HCT116 (cell line): ENCODE measurements at regions not wholly inside any gene's neighbourhood (a gene's known extent, or its start where the extent isn't known, plus 50 kb on each side); places are given as distances from the start of the nearest gene placed in this dataset.

ENCODE experiments used
- ATAC-seq: fragments of 200-7000 bp; cut with Tn5 transposase; 2 replicates; pipeline ENCODE4 v1.9.1; 2020; ENCODE audit warnings: mild to moderate bottlenecking, moderate library complexity
- BruUV-seq: library from RNA; stranded (reverse); fragments of 400-500 nt; replicated peaks from 2 replicates; lab custom pipeline; 2021; lab: Mats Ljungman, UMichigan
- CTCF ChIA-PET: fragments of 300-600 bp; sonication (Branson Sonifier 250); formaldehyde crosslinking; loops from one replicate; lab custom pipeline; 2021; ENCODE audit warnings: antibody characterized with exemption; lab: Charles Lee
- POLR2A ChIA-PET: fragments of 300-600, 350-600 bp; sonication (Branson Sonifier 250); formaldehyde crosslinking; loops from one replicate; lab custom pipeline; 2021; ENCODE audit warnings: antibody characterized with exemption; lab: Charles Lee
- RAD21 ChIA-PET, 2 experiments: fragments of 300-600 bp; sonication (Branson Sonifier 250); formaldehyde crosslinking; loops; one replicate each; lab custom pipeline; 2023; ENCODE audit warnings: low total read pairs in 2 of 2; ENCODE audit not compliant: uncharacterized antibody in 2 of 2, unreplicated experiment in 2 of 2, low non-redundant PET in 1 of 2; lab: Charles Lee
- DNase-seq: peaks from one replicate; pipeline ENCODE4 v3.0.0-alpha.2; 2010; ENCODE audit warnings: low read depth, low spot score
- H2AFZ ChIP-seq: fragments of 200-600 bp; shearing (Covaris generic), sonication (generic); 2 replicates; pipeline ENCODE4 v1.6.1; 2017; ENCODE audit warnings: low read depth, mixed run types, mixed read lengths, antibody characterized with exemption, low read length; ENCODE audit not compliant: poor library complexity, severe bottlenecking
- H3K27ac ChIP-seq: 2 replicates; pipeline ENCODE4 v1.5.1; 2012; ENCODE audit warnings: low read depth, low read length
- H3K27me3 ChIP-seq: fragments of 200-600 bp; sonication (generic); 2 replicates; pipeline ENCODE4 v1.6.1; 2016; ENCODE audit warnings: mixed run types, low read length, mixed read lengths; ENCODE audit not compliant: insufficient read depth
- H3K36me3 ChIP-seq, 2 experiments: fragments of 200-500 bp in 1 of 2; fragments of 200-600 bp in 1 of 2; sonication (Bioruptor generic) in 1 of 2; sonication (generic) in 1 of 2; 2 replicates each; pipeline versions ENCODE4 v1.5.1 to v1.6.1; 2014 to 2016; ENCODE audit warnings: low read length in 2 of 2, inconsistent platforms in 1 of 2, mixed read lengths in 1 of 2, mixed run types in 1 of 2; ENCODE audit not compliant: insufficient read depth in 2 of 2, control insufficient read depth in 1 of 2
- H3K4me1 ChIP-seq, 2 experiments: fragments of 200-600 bp in 1 of 2; sonication (generic) in 1 of 2; 2 replicates each; pipeline versions ENCODE4 v1.5.1 to v1.6.1; 2012 to 2017; ENCODE audit warnings: low read length in 2 of 2, inconsistent platforms in 1 of 2, mild to moderate bottlenecking in 1 of 2, mixed read lengths in 1 of 2, mixed run types in 1 of 2, moderate library complexity in 1 of 2; ENCODE audit not compliant: insufficient read depth in 2 of 2, control insufficient read depth in 1 of 2
- H3K4me2 ChIP-seq: fragments of 200-600 bp; sonication (generic); 2 replicates; pipeline ENCODE4 v1.6.1; 2017; ENCODE audit warnings: mixed run types, low read length, mixed read lengths
- H3K4me3 ChIP-seq, 2 experiments: fragments of 200-600 bp in 1 of 2; sonication (generic) in 1 of 2; replicated peaks in 1 of 2; 2 replicates each; pipeline ENCODE4 v1.5.1; 2011 to 2016; ENCODE audit warnings: low read length in 2 of 2, control low read depth in 1 of 2, low read depth in 1 of 2, mild to moderate bottlenecking in 1 of 2, mixed read lengths in 1 of 2, mixed run types in 1 of 2
- H3K79me2 ChIP-seq: fragments of 200-600 bp; sonication (generic); 2 replicates; pipeline ENCODE4 v1.6.1; 2017; ENCODE audit warnings: mild to moderate bottlenecking, mixed run types, low read length, moderate library complexity, mixed read lengths; ENCODE audit not compliant: insufficient read depth
- H3K9ac ChIP-seq: fragments of 200-600 bp; sonication (generic); 2 replicates; pipeline ENCODE4 v1.6.1; 2016; ENCODE audit warnings: low read length, mixed read lengths
- H3K9me2 ChIP-seq: fragments of 200-600 bp; sonication (generic), shearing (Covaris generic); 2 replicates; pipeline ENCODE4 v1.6.1; 2017; ENCODE audit warnings: mixed run types, mild to moderate bottlenecking, moderate library complexity; ENCODE audit not compliant: insufficient read depth
- H3K9me3 ChIP-seq, 2 experiments: fragments of 200-500 bp in 1 of 2; fragments of 200-600 bp in 1 of 2; sonication (Bioruptor generic) in 1 of 2; sonication (generic) in 1 of 2; 2 replicates each; pipeline ENCODE4 v1.6.1; 2014 to 2017; ENCODE audit warnings: low read length in 2 of 2, mixed read lengths in 2 of 2, inconsistent platforms in 1 of 2, low read depth in 1 of 2, mild to moderate bottlenecking in 1 of 2, mixed run types in 1 of 2, moderate library complexity in 1 of 2; ENCODE audit not compliant: control insufficient read depth in 1 of 2, insufficient read depth in 1 of 2
- H4K20me1 ChIP-seq: fragments of 200-600 bp; sonication (generic), shearing (Covaris generic); 2 replicates; pipeline ENCODE4 v1.6.1; 2017; ENCODE audit warnings: mixed run types, mild to moderate bottlenecking, moderate library complexity; ENCODE audit not compliant: insufficient read depth
- CBX3 ChIP-seq: IDR thresholded peaks from 2 replicates; pipeline ENCODE4 v1.6.1; 2012; ENCODE audit warnings: low read depth
- EGR1 ChIP-seq: IDR thresholded peaks from 2 replicates; pipeline ENCODE4 v1.6.1; 2012; ENCODE audit warnings: low read depth
- ELF1 ChIP-seq: IDR thresholded peaks from 2 replicates; pipeline ENCODE4 v1.6.1; 2012; ENCODE audit warnings: low read depth, borderline replicate concordance
- EZH2 ChIP-seq: fragments of 200-600 bp; sonication (generic); IDR thresholded peaks from 2 replicates; pipeline ENCODE4 v1.6.1; 2017; ENCODE audit warnings: antibody characterized with exemption, mixed run types
- EZH2phosphoT487 ChIP-seq: fragments of 200-600 bp; IDR thresholded peaks from 2 replicates; pipeline ENCODE4 v1.6.1; 2018; ENCODE audit warnings: antibody characterized with exemption, borderline replicate concordance
- POLR2A ChIP-seq: IDR thresholded peaks from 2 replicates; pipeline ENCODE4 v1.7.0; 2011; ENCODE audit warnings: borderline replicate concordance; ENCODE audit not compliant: insufficient read depth, insufficient read length; ENCODE audit errors: extremely low read depth
- POLR2AphosphoS5 ChIP-seq: IDR thresholded peaks from 2 replicates; pipeline ENCODE4 v1.6.1; 2011; ENCODE audit warnings: mild to moderate bottlenecking, low read depth, low read length, moderate library complexity
- RAD21 ChIP-seq: IDR thresholded peaks from 2 replicates; pipeline ENCODE4 v1.6.1; 2012; ENCODE audit warnings: low read depth, mild to moderate bottlenecking
- SP1 ChIP-seq: IDR thresholded peaks from 2 replicates; pipeline ENCODE4 v1.6.1; 2012; ENCODE audit warnings: low read depth
- YY1 ChIP-seq: IDR thresholded peaks from 2 replicates; pipeline ENCODE4 v1.6.1; 2011; ENCODE audit warnings: low read length, low read depth, moderate library complexity, mild to moderate bottlenecking; ENCODE audit not compliant: insufficient replicate concordance; ENCODE audit errors: extremely low read depth
- ZFX ChIP-seq: fragments of 450-650 bp; IDR thresholded peaks from 2 replicates; pipeline ENCODE4 v1.6.1; 2017
- ZNF274 ChIP-seq: fragments of 200-500 bp; sonication (Bioruptor generic); IDR thresholded peaks from 2 replicates; pipeline ENCODE4 v1.6.1; 2014; ENCODE audit warnings: mild to moderate bottlenecking, low read depth, low read length, inconsistent platforms
- intact Hi-C: fragments of 100-400 bp; cut with micrococcal nuclease; formaldehyde crosslinking; loops from 2 replicates; pipeline ENCODE4 v1.10.0; 2022
- TF ChIP-seq, protein P1 (sequence below): IDR thresholded peaks from 2 replicates; pipeline ENCODE4 v1.6.1; 2011; ENCODE audit warnings: mild to moderate bottlenecking, low read length, moderate library complexity; ENCODE audit not compliant: insufficient replicate concordance; ENCODE audit errors: extremely low read depth
- TF ChIP-seq, protein P2 (sequence below), 3 experiments: fragments of 200-600 bp in 1 of 3; sonication (generic) in 1 of 3; IDR thresholded peaks in 2 of 3; conservative IDR thresholded peaks in 1 of 3; 2 replicates each; pipeline ENCODE4 v1.5.1; 2012 to 2017; ENCODE audit warnings: low read depth in 2 of 3, low read length in 2 of 3, antibody characterized with exemption in 1 of 3, borderline replicate concordance in 1 of 3, control low read depth in 1 of 3, mild to moderate bottlenecking in 1 of 3, mixed read lengths in 1 of 3, mixed run types in 1 of 3, moderate library complexity in 1 of 3; ENCODE audit not compliant: insufficient read depth in 1 of 3

DNA sequence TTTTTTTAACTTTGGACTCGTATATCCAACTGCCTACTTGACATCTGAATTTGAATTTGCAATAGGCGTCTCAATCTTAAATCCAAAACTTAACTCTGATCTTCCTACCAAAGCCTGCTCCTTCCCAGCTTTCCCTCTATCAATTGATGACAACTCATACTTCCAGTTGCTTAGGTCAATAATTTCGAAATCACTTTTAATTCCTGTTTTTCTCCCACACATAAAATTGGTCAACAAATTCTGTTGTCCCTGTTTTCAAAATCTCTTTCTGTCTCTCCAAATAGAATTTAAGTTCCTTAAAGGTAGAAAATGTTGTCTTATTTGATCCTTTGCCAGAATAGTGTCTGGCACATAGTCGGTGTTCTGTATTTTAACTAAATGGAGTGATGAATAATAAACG lies 332.4 kb downstream of the SATB1 start:
- H3K4me1 ChIP-seq: peaks cover 4 to 9% of the 10 kb centered on the region in 2 experiments
- H3K27me3 ChIP-seq: no peaks in the 10 kb centered on the region
- peaks cover 0 to 14% of the 10 kb centered on the region in 2 experiments; a peak in 1 of 4 replicates for H3K36me3 ChIP-seq
- CTCF ChIA-PET: no interaction called here
- H3K9ac ChIP-seq: no peak overlapping the region
- ATAC-seq (no peak), DNase-seq (no peak)
- no peaks in the 10 kb centered on the region for H4K20me1 ChIP-seq
- no peak overlapping the region for H3K4me3 ChIP-seq
- no TSS peak for BruUV-seq
- H3K9me2 ChIP-seq: no peaks in the 10 kb centered on the region
- H3K79me2 ChIP-seq: no peaks in the 10 kb centered on the region
- POLR2A ChIA-PET: no interaction called here
- TF ChIP-seq YY1 (no peak), RAD21 (no peak), EGR1 (no peak)
- TF ChIP-seq, protein P1, sequence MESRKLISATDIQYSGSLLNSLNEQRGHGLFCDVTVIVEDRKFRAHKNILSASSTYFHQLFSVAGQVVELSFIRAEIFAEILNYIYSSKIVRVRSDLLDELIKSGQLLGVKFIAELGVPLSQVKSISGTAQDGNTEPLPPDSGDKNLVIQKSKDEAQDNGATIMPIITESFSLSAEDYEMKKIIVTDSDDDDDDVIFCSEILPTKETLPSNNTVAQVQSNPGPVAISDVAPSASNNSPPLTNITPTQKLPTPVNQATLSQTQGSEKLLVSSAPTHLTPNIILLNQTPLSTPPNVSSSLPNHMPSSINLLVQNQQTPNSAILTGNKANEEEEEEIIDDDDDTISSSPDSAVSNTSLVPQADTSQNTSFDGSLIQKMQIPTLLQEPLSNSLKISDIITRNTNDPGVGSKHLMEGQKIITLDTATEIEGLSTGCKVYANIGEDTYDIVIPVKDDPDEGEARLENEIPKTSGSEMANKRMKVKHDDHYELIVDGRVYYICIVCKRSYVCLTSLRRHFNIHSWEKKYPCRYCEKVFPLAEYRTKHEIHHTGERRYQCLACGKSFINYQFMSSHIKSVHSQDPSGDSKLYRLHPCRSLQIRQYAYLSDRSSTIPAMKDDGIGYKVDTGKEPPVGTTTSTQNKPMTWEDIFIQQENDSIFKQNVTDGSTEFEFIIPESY: no peak
- no peak overlapping the region for H3K27ac ChIP-seq
- no peak overlapping the region for H2AFZ ChIP-seq
- RAD21 ChIA-PET: no interaction called here
- peaks cover 0 to 4% of the 10 kb centered on the region in 2 experiments; a peak in 1 of 4 replicates for H3K9me3 ChIP-seq
- intact Hi-C loops: no loop called here
- H3K4me2 ChIP-seq: no peak overlapping the region

DNA sequence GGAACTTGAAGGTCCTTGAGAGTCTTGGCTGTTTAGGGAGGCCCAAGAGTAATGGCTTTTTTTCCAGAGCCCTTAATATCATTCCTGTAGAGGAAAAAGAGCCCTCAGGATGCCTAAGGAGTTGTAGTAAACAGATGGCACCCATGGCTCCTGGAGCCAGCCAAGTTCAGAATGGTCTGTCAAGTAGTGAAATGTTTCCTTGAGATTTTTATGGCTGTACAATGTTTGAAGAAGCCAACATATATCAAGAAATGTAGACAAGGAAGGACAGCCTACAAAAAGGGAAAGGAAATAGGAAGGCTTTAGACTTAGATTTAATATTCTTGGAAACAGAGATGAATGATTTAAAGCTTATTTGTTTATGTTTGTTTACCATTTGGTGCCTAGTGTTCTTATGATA lies 334.8 kb downstream of the SATB1 start:
- H3K27me3 ChIP-seq: no peaks in the 10 kb centered on the region
- no peaks in the 10 kb centered on the region for H3K9me2 ChIP-seq
- no peak overlapping the region for H3K9ac ChIP-seq
- H3K79me2 ChIP-seq: no peaks in the 10 kb centered on the region
- ChIA-PET POLR2A (no interaction called here), RAD21 (no interaction called here), CTCF (no interaction called here)
- H3K9me3 ChIP-seq: no peaks in the 10 kb centered on the region
- no peak overlapping the region for H3K4me2 ChIP-seq
- intact Hi-C loops: no loop called here
- no peak overlapping the region for H3K27ac ChIP-seq
- DNase-seq (no peak), ATAC-seq (no peak)
- no peaks in the 10 kb centered on the region for H3K4me1 ChIP-seq
- BruUV-seq: no TSS peak
- H2AFZ ChIP-seq: no peak overlapping the region
- no peaks in the 10 kb centered on the region for H4K20me1 ChIP-seq
- no peak overlapping the region for H3K4me3 ChIP-seq
- no peaks in the 10 kb centered on the region for H3K36me3 ChIP-seq
- TF ChIP-seq EGR1 (no peak), EZH2phosphoT487 (no peak), ELF1 (no peak), CBX3 (no peak), EZH2 (no peak), ZFX (no peak), POLR2A (no peak), SP1 (no peak), POLR2AphosphoS5 (no peak), ZNF274 (no peak)
- TF ChIP-seq, protein P2, sequence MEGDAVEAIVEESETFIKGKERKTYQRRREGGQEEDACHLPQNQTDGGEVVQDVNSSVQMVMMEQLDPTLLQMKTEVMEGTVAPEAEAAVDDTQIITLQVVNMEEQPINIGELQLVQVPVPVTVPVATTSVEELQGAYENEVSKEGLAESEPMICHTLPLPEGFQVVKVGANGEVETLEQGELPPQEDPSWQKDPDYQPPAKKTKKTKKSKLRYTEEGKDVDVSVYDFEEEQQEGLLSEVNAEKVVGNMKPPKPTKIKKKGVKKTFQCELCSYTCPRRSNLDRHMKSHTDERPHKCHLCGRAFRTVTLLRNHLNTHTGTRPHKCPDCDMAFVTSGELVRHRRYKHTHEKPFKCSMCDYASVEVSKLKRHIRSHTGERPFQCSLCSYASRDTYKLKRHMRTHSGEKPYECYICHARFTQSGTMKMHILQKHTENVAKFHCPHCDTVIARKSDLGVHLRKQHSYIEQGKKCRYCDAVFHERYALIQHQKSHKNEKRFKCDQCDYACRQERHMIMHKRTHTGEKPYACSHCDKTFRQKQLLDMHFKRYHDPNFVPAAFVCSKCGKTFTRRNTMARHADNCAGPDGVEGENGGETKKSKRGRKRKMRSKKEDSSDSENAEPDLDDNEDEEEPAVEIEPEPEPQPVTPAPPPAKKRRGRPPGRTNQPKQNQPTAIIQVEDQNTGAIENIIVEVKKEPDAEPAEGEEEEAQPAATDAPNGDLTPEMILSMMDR (IDR thresholded peaks at IDR 0.05 in 2 of 3, conservative IDR thresholded peaks at IDR 0.05 in 1 of 3; ENCODE audit: borderline replicate concordance in 1 of 3, insufficient read depth in 1 of 3, low read depth in 2 of 3, low read length in 2 of 3): no peak
